ENCODE measurements at regions not wholly inside any gene's neighbourhood (a gene's known extent, or its start where the extent isn't known, plus 50 kb on each side); places are given as distances from the start of the nearest gene placed in this dataset.

DNA sequence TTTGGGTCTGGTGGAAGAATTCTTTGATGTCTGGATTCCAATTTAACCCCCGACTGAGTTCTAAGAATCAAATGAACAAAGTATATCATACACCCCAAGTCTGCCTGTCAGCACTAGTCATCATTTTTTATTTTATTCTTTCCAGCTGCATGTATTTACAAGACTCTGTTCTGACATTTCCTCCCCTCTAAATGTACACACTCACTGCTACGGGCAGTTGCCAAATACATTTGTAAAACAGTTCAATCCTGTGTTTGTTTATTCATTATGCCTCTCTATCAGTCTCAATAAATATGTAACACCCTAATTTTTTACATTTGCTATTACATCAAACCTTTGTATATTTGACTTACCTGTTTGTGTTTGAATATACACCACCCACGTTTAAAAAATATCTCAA is 422.3 kb upstream of the PSMD7 start:
- TF ChIP-seq, protein P1, sequence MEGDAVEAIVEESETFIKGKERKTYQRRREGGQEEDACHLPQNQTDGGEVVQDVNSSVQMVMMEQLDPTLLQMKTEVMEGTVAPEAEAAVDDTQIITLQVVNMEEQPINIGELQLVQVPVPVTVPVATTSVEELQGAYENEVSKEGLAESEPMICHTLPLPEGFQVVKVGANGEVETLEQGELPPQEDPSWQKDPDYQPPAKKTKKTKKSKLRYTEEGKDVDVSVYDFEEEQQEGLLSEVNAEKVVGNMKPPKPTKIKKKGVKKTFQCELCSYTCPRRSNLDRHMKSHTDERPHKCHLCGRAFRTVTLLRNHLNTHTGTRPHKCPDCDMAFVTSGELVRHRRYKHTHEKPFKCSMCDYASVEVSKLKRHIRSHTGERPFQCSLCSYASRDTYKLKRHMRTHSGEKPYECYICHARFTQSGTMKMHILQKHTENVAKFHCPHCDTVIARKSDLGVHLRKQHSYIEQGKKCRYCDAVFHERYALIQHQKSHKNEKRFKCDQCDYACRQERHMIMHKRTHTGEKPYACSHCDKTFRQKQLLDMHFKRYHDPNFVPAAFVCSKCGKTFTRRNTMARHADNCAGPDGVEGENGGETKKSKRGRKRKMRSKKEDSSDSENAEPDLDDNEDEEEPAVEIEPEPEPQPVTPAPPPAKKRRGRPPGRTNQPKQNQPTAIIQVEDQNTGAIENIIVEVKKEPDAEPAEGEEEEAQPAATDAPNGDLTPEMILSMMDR (IDR thresholded peaks at IDR 0.05; ENCODE audit: unreplicated experiment): no peak
- Mint-ChIP-seq H3K36me3 (ENCODE audit: low read depth, unreplicated experiment) (no peaks in the 10 kb centered on the region), H3K27me3 (ENCODE audit: unreplicated experiment) (no peaks in the 10 kb centered on the region), H3K27ac (ENCODE audit: unreplicated experiment) (no peak overlapping the region), H3K4me1 (ENCODE audit: unreplicated experiment) (no peaks in the 10 kb centered on the region), H3K4me3 (ENCODE audit: unreplicated experiment) (no peak overlapping the region), H3K9me3 (ENCODE audit: unreplicated experiment) (no peaks in the 10 kb centered on the region)
- no peak for DNase-seq (ENCODE audit: low spot score)

DNA sequence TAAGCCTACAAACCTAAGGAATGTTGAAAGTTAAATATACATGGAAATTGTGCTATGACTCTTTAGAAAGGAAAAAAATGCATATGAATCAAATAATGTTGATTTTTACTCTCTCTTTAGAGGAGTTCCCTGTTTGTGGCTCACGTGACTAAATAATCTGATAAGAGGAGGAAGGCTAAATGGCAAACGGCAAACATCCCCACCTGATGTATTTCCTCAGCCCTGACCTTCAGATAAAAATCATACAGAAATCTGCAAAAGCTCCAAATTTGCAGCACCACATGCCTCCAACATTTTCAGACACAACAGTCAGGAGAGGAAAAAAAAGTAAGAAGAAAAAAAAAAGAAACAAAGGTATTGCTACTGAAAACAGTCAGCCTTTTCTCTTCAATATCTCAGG is 423.0 kb upstream of the PSMD7 start:
- no peaks in the 10 kb centered on the region for H3K27me3 Mint-ChIP-seq (ENCODE audit: unreplicated experiment)
- no peak overlapping the region for H3K27ac Mint-ChIP-seq (ENCODE audit: unreplicated experiment)
- no peak overlapping the region for H3K4me3 Mint-ChIP-seq (ENCODE audit: unreplicated experiment)
- H3K4me1 Mint-ChIP-seq (ENCODE audit: unreplicated experiment): no peaks in the 10 kb centered on the region
- no peaks in the 10 kb centered on the region for H3K9me3 Mint-ChIP-seq (ENCODE audit: unreplicated experiment)
- H3K36me3 Mint-ChIP-seq (ENCODE audit: low read depth, unreplicated experiment): no peaks in the 10 kb centered on the region
- no peak for DNase-seq (ENCODE audit: low spot score)
- TF ChIP-seq, protein P1 (IDR thresholded peaks at IDR 0.05; ENCODE audit: unreplicated experiment): no peak

DNA sequence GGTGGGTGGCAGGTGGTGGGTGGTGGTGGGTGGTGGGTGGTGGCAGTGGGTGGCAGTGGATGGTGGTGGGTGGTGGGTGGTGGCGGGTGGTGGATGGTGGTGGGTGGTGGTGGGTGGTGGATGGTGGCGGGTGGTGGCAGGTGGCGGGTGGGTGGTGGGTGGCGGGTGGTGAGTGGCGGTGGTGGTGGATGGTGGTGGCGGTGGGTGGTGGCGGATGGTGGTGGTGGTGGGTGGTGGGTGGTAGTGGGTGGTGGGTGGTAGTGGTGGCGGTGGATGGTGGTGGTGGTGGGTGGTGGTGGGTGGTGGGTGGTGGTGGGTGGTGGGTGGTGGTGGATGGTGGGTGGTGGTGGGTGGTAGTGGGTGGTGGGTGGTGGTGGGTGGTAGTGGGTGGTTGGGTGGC is 423.8 kb upstream of the PSMD7 start:
- H3K27me3 Mint-ChIP-seq (ENCODE audit: unreplicated experiment): no peaks in the 10 kb centered on the region
- H3K9me3 Mint-ChIP-seq (ENCODE audit: unreplicated experiment): no peaks in the 10 kb centered on the region
- no peak overlapping the region for H3K27ac Mint-ChIP-seq (ENCODE audit: unreplicated experiment)
- no peaks in the 10 kb centered on the region for H3K4me1 Mint-ChIP-seq (ENCODE audit: unreplicated experiment)
- TF ChIP-seq, protein P1 (IDR thresholded peaks at IDR 0.05; ENCODE audit: unreplicated experiment): no peak
- no peak overlapping the region for H3K4me3 Mint-ChIP-seq (ENCODE audit: unreplicated experiment)
- no peak for DNase-seq (ENCODE audit: low spot score)
- H3K36me3 Mint-ChIP-seq (ENCODE audit: low read depth, unreplicated experiment): no peaks in the 10 kb centered on the region

DNA sequence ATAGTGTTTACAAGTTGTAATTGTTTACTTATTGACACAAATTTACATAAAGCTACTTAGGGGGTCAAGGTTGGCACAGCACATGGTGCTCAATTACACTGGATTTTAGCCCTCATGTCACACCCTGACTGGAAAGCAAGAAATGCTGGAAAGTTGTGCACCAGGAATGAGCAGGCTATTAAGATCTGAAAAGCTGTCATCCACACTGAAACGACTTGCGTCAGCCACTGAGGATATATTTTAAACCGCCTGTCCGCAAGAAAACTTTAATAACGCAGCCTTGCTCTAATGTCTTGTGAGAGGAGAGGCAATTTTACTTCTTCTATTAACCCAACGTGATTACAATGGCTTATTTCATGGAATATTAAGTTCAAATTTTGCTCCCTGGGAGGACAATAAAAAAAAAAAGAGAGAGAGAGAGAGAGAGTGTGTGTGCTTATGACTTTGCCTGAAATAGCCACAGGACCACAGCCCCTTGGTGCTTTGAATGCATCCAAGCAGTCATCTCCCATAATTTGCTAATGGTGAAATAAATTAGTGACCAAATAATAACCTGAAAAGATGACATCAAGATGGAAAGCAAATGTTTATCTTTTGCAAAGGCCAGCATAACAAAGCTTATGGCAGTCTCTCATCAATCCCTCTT is 425.4 kb upstream of the PSMD7 start:
- no peaks in the 10 kb centered on the region for H3K36me3 Mint-ChIP-seq (ENCODE audit: low read depth, unreplicated experiment)
- no peak for DNase-seq (ENCODE audit: low spot score)
- TF ChIP-seq, protein P1 (IDR thresholded peaks at IDR 0.05; ENCODE audit: unreplicated experiment): no peak
- H3K27ac Mint-ChIP-seq (ENCODE audit: unreplicated experiment): no peak overlapping the region
- no peaks in the 10 kb centered on the region for H3K4me1 Mint-ChIP-seq (ENCODE audit: unreplicated experiment)
- no peak overlapping the region for H3K4me3 Mint-ChIP-seq (ENCODE audit: unreplicated experiment)
- H3K27me3 Mint-ChIP-seq (ENCODE audit: unreplicated experiment): no peaks in the 10 kb centered on the region
- no peaks in the 10 kb centered on the region for H3K9me3 Mint-ChIP-seq (ENCODE audit: unreplicated experiment)

DNA sequence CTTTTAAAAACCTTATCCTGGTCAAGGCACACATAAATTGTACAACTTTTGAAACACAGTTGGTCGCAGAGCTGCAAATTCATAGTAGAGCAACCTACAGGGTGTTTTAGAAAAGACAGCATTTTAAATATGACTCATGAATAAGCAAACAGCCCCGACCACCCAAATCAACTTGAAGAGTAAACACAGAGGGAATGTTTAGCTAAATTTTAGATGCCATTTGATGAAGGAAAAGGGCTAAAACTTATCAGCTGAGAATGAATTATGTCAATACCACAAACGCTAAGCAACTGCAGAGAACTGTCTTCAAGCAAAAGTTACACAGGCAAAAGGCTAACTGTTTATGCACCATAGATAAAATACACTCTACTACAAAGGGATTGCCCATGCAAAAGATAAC is 427.5 kb upstream of the PSMD7 start:
- Mint-ChIP-seq H3K9me3 (ENCODE audit: unreplicated experiment) (no peaks in the 10 kb centered on the region), H3K27me3 (ENCODE audit: unreplicated experiment) (no peaks in the 10 kb centered on the region), H3K4me3 (ENCODE audit: unreplicated experiment) (no peak overlapping the region), H3K36me3 (ENCODE audit: low read depth, unreplicated experiment) (no peaks in the 10 kb centered on the region), H3K4me1 (ENCODE audit: unreplicated experiment) (no peaks in the 10 kb centered on the region), H3K27ac (ENCODE audit: unreplicated experiment) (no peak overlapping the region)
- DNase-seq (ENCODE audit: low spot score): no peak
- TF ChIP-seq, protein P1 (IDR thresholded peaks at IDR 0.05; ENCODE audit: unreplicated experiment): no peak
